GM23248 (cell line): ENCODE measurements at regions not wholly inside any gene's neighbourhood (a gene's known extent, or its start where the extent isn't known, plus 50 kb on each side); places are given as distances from the start of the nearest gene placed in this dataset.

Experiments used
- DNase-seq: peaks from one replicate; pipeline ENCODE4 v3.0.0-alpha.2; 2015
- H2AFZ ChIP-seq: fragments of 200-600 bp; sonication (generic); 2 replicates; pipeline ENCODE4 v1.6.1; 2016; ENCODE audit warnings: antibody characterized with exemption
- H3F3A ChIP-seq: fragments of 200-600 bp; sonication (generic); 2 replicates; pipeline ENCODE4 v1.6.1; 2016; ENCODE audit warnings: mild to moderate bottlenecking, antibody characterized with exemption, mixed run types; ENCODE audit not compliant: insufficient read depth
- H3K27ac ChIP-seq: fragments of 200-600 bp; sonication (generic); 2 replicates; pipeline ENCODE4 v1.5.1; 2016; ENCODE audit warnings: mild to moderate bottlenecking
- H3K27me3 ChIP-seq: fragments of 200-600 bp; sonication (generic); replicated peaks from 2 replicates; pipeline ENCODE4 v1.6.1; 2016; ENCODE audit warnings: mild to moderate bottlenecking; ENCODE audit not compliant: insufficient read depth
- H3K36me3 ChIP-seq: fragments of 200-600 bp; sonication (generic); 2 replicates; pipeline ENCODE4 v1.6.1; 2016; ENCODE audit warnings: low read depth, mild to moderate bottlenecking
- H3K4me1 ChIP-seq: fragments of 200-600 bp; sonication (generic); 2 replicates; pipeline ENCODE4 v1.6.1; 2016; ENCODE audit warnings: mild to moderate bottlenecking; ENCODE audit not compliant: insufficient read depth
- H3K4me2 ChIP-seq: fragments of 200-600 bp; sonication (generic); one replicate; pipeline ENCODE4 v1.6.1; 2016; ENCODE audit warnings: mild to moderate bottlenecking; ENCODE audit not compliant: unreplicated experiment
- H3K4me3 ChIP-seq: fragments of 200-600 bp; sonication (generic); 2 replicates; pipeline ENCODE4 v1.5.1; 2016; ENCODE audit warnings: mild to moderate bottlenecking
- H3K79me2 ChIP-seq: fragments of 200-600 bp; sonication (generic); 2 replicates; pipeline ENCODE4 v1.6.1; 2016; ENCODE audit warnings: mild to moderate bottlenecking; ENCODE audit not compliant: insufficient read depth
- H3K9ac ChIP-seq: fragments of 200-600 bp; sonication (generic); 2 replicates; pipeline ENCODE4 v1.6.1; 2016; ENCODE audit warnings: mild to moderate bottlenecking
- H3K9me2 ChIP-seq: fragments of 200-600 bp; sonication (generic); 2 replicates; pipeline ENCODE4 v1.6.1; 2016; ENCODE audit warnings: mixed run types, mild to moderate bottlenecking, moderate library complexity; ENCODE audit not compliant: insufficient read depth
- H3K9me3 ChIP-seq: fragments of 200-600 bp; sonication (generic); one replicate; pipeline ENCODE4 v1.6.1; 2017; ENCODE audit warnings: low read depth
- H4K20me1 ChIP-seq: fragments of 200-600 bp; sonication (generic); 2 replicates; pipeline ENCODE4 v1.6.0; 2016; ENCODE audit not compliant: insufficient read depth
- EZH2 ChIP-seq: fragments of 200-600 bp; sonication (generic); IDR thresholded peaks from 2 replicates; pipeline ENCODE4 v1.6.1; 2018; ENCODE audit warnings: antibody characterized with exemption, mild to moderate bottlenecking; ENCODE audit not compliant: insufficient read depth, poor library complexity, severe bottlenecking
- EZH2phosphoT487 ChIP-seq: fragments of 200-600 bp; sonication (generic); IDR thresholded peaks from 2 replicates; pipeline ENCODE4 v1.6.1; 2018; ENCODE audit warnings: antibody characterized with exemption, moderate library complexity, mild to moderate bottlenecking, low read depth; ENCODE audit not compliant: insufficient read depth
- WGBS, 2 experiments: methylation state at CpG; one replicate each; pipeline ENCODE4 v1.1.6; 2015 to 2017; ENCODE audit warnings: low lambda C conversion rate in 2 of 2, low coverage in 1 of 2; ENCODE audit errors: missing lambda C conversion rate in 2 of 2; 5-methylcytosine and 5-hydroxymethylcytosine counted together
- in situ Hi-C: fragments of 300-500 bp; cut with MboI; formaldehyde crosslinking; loops from 2 replicates; pipeline ENCODE4 v1.15.0; 2020

GRCh38 chr4:186782302-186782701, 58.6 kb upstream of the FAT1 start:
- DNase-seq: no peak
- Histone ChIP-seq H3K9ac (no peak overlapping the region), H3K4me2 (no peak overlapping the region), H3K4me1 (0 out of 2 replicates have a peak, but pooled peaks cover 6% of the 10 kb centered on the region), H3K9me2 (no peaks in the 10 kb centered on the region), H3K36me3 (no peaks in the 10 kb centered on the region), H3K27me3 (no peaks in the 10 kb centered on the region), H4K20me1 (no peaks in the 10 kb centered on the region), H2AFZ (no peak overlapping the region), H3K27ac (no peak overlapping the region), H3F3A (no peaks in the 10 kb centered on the region), H3K4me3 (no peak overlapping the region), H3K9me3 (no peaks in the 10 kb centered on the region), H3K79me2 (no peaks in the 10 kb centered on the region)
- TF ChIP-seq EZH2 (no peak), EZH2phosphoT487 (no peak)
- in situ Hi-C loops: no loop called here
- 78 to 79% methylated on average over 5 of the region's 5 CpGs for whole genome bisulfite sequencing, 2 experiments

- H3K4me3 ChIP-seq: no peak overlapping the region
- H3K9me2 ChIP-seq: no peaks in the 10 kb centered on the region
- peaks cover 8% of the 10 kb centered on the region; the same call in 1 of the 2 replicates for H3K4me1 ChIP-seq
- H2AFZ ChIP-seq: no peak overlapping the region
- no peak for DNase-seq
- H4K20me1 ChIP-seq: no peaks in the 10 kb centered on the region
- in situ Hi-C loops: no loop called here
- no peaks in the 10 kb centered on the region for H3F3A ChIP-seq
- no peak overlapping the region for H3K27ac ChIP-seq
- 58 to 61% methylated on average over 5 of the region's 5 CpGs for WGBS, 2 experiments
- H3K9me3 ChIP-seq: no peaks in the 10 kb centered on the region
- H3K4me2 ChIP-seq: no peak overlapping the region
- H3K9ac ChIP-seq: no peak overlapping the region
- no peaks in the 10 kb centered on the region for H3K79me2 ChIP-seq
- H3K27me3 ChIP-seq: no peaks in the 10 kb centered on the region
- H3K36me3 ChIP-seq: no peaks in the 10 kb centered on the region
- TF ChIP-seq EZH2 (no peak), EZH2phosphoT487 (no peak)
Measured at GRCh38 chr4:186787536-186787935, 63.9 kb upstream of the FAT1 start.

GRCh38 chr4:186789651-186790050, 66.0 kb upstream of the FAT1 start:
- no peaks in the 10 kb centered on the region for H3K9me3 ChIP-seq
- WGBS, 2 experiments: 47 to 51% methylated on average over 3 of the region's 3 CpGs
- peak; percentile 28 for DNase-seq

GRCh38 chr4:186790630-186791029, 67.0 kb upstream of the FAT1 start:
- Histone ChIP-seq H3K9me3 (no peaks in the 10 kb centered on the region), H3K4me1 (peaks cover 17% of the 10 kb centered on the region), H3K27me3 (no peaks in the 10 kb centered on the region), H4K20me1 (no peaks in the 10 kb centered on the region), H3K4me2 (no peak overlapping the region), H3K9me2 (no peaks in the 10 kb centered on the region), H3K36me3 (no peaks in the 10 kb centered on the region), H2AFZ (no peak overlapping the region), H3K27ac (no peak overlapping the region), H3F3A (0 out of 2 replicates have a peak, but pooled peaks cover 5% of the 10 kb centered on the region), H3K4me3 (no peak overlapping the region), H3K9ac (no peak overlapping the region), H3K79me2 (no peaks in the 10 kb centered on the region)
- no peak for DNase-seq
- in situ Hi-C loops: no loop called here
- TF ChIP-seq EZH2phosphoT487 (no peak), EZH2 (no peak)

More at GRCh38 chr4:186789651-186790050, 66.0 kb upstream of the FAT1 start:
- Histone ChIP-seq H2AFZ (peak overlapping the region; percentile 64), H3K9ac (no peak overlapping the region), H4K20me1 (no peaks in the 10 kb centered on the region), H3K36me3 (no peaks in the 10 kb centered on the region), H3K27me3 (no peaks in the 10 kb centered on the region), H3K4me2 (peak overlapping the region; percentile 13), H3K4me3 (no peak overlapping the region), H3K27ac (no peak overlapping the region), H3F3A (0 out of 2 replicates have a peak, but pooled peaks cover 5% of the 10 kb centered on the region), H3K4me1 (peaks cover 17% of the 10 kb centered on the region), H3K9me2 (no peaks in the 10 kb centered on the region), H3K79me2 (no peaks in the 10 kb centered on the region)
- in situ Hi-C loops: no loop called here
- TF ChIP-seq EZH2 (no peak), EZH2phosphoT487 (no peak)

- peak; percentile 62 for DNase-seq
- no peaks in the 10 kb centered on the region for H3K36me3 ChIP-seq
- H3K4me3 ChIP-seq: no peak overlapping the region
- TF ChIP-seq EZH2: no peak
- TF ChIP-seq EZH2phosphoT487: no peak
- H2AFZ ChIP-seq: no peak overlapping the region
- H3K9me2 ChIP-seq: no peaks in the 10 kb centered on the region
- 39 to 51% methylated on average over 2 of the region's 2 CpGs for WGBS, 2 experiments
- H3K4me1 ChIP-seq: peaks cover 17% of the 10 kb centered on the region
- H3K4me2 ChIP-seq: no peak overlapping the region
- no peaks in the 10 kb centered on the region for H3K27me3 ChIP-seq
- H3K27ac ChIP-seq: peak overlapping the region; percentile 28; the same call in 1 of the 2 replicates
- no peaks in the 10 kb centered on the region for H4K20me1 ChIP-seq
- H3K79me2 ChIP-seq: no peaks in the 10 kb centered on the region
- no peaks in the 10 kb centered on the region for H3K9me3 ChIP-seq
- 0 out of 2 replicates have a peak, but pooled peaks cover 5% of the 10 kb centered on the region for H3F3A ChIP-seq
- in situ Hi-C loops: no loop called here
- no peak overlapping the region for H3K9ac ChIP-seq
Measured at GRCh38 chr4:186792728-186793366, 69.2 kb upstream of the FAT1 start.
